ENCODE measurements at regions not wholly inside any gene's neighbourhood (a gene's known extent, or its start where the extent isn't known, plus 50 kb on each side); places are given as distances from the start of the nearest gene placed in this dataset.
A peak's percentile ranks its signal among the peaks of the same experiment; 100 is the strongest.

- TF ChIP-seq, protein P1, sequence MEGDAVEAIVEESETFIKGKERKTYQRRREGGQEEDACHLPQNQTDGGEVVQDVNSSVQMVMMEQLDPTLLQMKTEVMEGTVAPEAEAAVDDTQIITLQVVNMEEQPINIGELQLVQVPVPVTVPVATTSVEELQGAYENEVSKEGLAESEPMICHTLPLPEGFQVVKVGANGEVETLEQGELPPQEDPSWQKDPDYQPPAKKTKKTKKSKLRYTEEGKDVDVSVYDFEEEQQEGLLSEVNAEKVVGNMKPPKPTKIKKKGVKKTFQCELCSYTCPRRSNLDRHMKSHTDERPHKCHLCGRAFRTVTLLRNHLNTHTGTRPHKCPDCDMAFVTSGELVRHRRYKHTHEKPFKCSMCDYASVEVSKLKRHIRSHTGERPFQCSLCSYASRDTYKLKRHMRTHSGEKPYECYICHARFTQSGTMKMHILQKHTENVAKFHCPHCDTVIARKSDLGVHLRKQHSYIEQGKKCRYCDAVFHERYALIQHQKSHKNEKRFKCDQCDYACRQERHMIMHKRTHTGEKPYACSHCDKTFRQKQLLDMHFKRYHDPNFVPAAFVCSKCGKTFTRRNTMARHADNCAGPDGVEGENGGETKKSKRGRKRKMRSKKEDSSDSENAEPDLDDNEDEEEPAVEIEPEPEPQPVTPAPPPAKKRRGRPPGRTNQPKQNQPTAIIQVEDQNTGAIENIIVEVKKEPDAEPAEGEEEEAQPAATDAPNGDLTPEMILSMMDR (conservative IDR thresholded peaks at IDR 0.05): no peak
- H3K27ac ChIP-seq: no peak overlapping the region; the same call in 1 of the 2 replicates
These were observed 2162.0 kb downstream of the MRPL39 start for GRCh38 chr21:23445307-23445706.

GRCh38 chr21:23438081-23438480 is 2169.2 kb downstream of the MRPL39 start:
- TF ChIP-seq, protein P1 (conservative IDR thresholded peaks at IDR 0.05): no peak
- no peak overlapping the region for H3K27ac ChIP-seq

DNA sequence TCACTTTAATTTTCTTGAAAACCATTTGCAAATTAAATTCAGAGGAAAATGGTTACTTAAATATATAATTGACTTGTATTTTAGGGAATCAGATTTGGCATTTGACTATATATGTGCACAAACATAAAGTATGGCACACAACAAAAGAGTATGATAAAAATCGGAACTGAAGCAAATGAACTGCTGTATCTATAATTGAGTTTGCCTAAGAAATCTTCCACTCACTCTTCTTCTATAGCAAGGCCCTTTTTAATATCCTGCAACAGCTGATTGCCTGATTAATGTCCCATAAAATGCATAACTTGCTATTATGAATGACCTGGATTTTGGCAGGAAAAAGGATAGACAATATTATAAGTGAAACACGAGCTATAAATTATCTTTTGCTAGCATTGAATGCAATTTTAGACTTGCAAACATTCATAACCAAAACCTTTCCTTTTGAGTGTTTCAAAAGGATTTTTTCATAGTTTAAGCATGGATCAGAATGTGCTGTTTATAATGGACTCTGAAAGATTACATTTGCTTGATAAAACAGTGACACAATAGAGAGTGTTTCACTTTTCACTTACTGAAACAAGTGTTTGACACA is 2204.3 kb downstream of the MRPL39 start:
- TF ChIP-seq, protein P1 (conservative IDR thresholded peaks at IDR 0.05): no peak
- H3K27ac ChIP-seq: no peak overlapping the region

GRCh38 chr21:23401278-23401677 is 2206.0 kb downstream of the MRPL39 start:
- TF ChIP-seq, protein P1 (conservative IDR thresholded peaks at IDR 0.05): peak; percentile 84
- no peak overlapping the region for H3K27ac ChIP-seq

- TF ChIP-seq, protein P1 (conservative IDR thresholded peaks at IDR 0.05): no peak
- H3K27ac ChIP-seq: no peak overlapping the region
These were observed 2208.6 kb downstream of the MRPL39 start for GRCh38 chr21:23398726-23399125.

DNA sequence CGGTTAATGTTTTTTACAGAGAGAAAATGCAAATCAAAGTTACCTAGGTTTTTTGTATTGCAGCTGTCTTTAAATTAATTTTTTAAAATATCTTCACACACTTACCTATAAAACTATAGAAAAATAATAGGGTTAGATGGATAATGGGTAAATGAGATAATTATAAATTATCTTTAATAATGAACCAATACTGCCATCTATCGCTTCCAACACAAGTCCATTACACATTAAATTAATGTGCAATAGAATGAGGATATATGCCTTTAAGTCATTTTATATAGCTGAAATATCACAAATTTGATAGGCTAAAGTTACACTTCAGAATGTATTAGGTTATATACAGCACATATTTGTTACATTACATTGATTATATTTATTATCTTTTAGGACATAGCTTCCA is 2212.8 kb downstream of the MRPL39 start:
- TF ChIP-seq, protein P1 (conservative IDR thresholded peaks at IDR 0.05): peak; percentile 73
- no peak overlapping the region for H3K27ac ChIP-seq

GRCh38 chr21:23384679-23385078 is 2222.6 kb downstream of the MRPL39 start:
- H3K27ac ChIP-seq: no peak overlapping the region
- TF ChIP-seq, protein P1 (conservative IDR thresholded peaks at IDR 0.05): no peak

Measured in VCaP (cell line).